IMR-90 (cell line): ENCODE measurements at regions not wholly inside any gene's neighbourhood (a gene's known extent, or its start where the extent isn't known, plus 50 kb on each side); places are given as distances from the start of the nearest gene placed in this dataset.

Experiments
- ATAC-seq: fragments of 200-7000 bp; cut with Tn5 transposase; 2 replicates; pipeline ENCODE4 v1.9.1; 2020; ENCODE audit warnings: low read depth, mild to moderate bottlenecking, moderate library complexity
- BruUV-seq: library from RNA; stranded (reverse); fragments of 400-500 nt; replicated peaks from 2 replicates; lab custom pipeline; 2021; lab: Mats Ljungman, UMichigan
- CTCF ChIA-PET: fragments of 300-600 bp; formaldehyde crosslinking; extraction: SDS; loops from one replicate; lab custom pipeline; 2021; ENCODE audit warnings: antibody characterized with exemption; lab: Yijun Ruan, JAX
- POLR2A ChIA-PET: fragments of 300-600 bp; sonication (Branson Sonifier 250); formaldehyde crosslinking; loops from one replicate; lab custom pipeline; 2022; ENCODE audit warnings: antibody characterized with exemption; ENCODE audit not compliant: unreplicated experiment; lab: Charles Lee
- DNase-seq: peaks from one replicate; pipeline ENCODE4 v3.0.0; 2013
- H2AFZ ChIP-seq: replicated peaks from 2 replicates; pipeline ENCODE3; 2013; ENCODE audit warnings: low read length, mild to moderate bottlenecking; ENCODE audit not compliant: poor library complexity
- H2AK5ac ChIP-seq: 2 replicates; pipeline ENCODE4 v1.6.1; 2013; ENCODE audit warnings: low read depth, low read length, inconsistent platforms
- H2AK9ac ChIP-seq: replicated peaks from 2 replicates; pipeline ENCODE3; 2013; ENCODE audit warnings: mild to moderate bottlenecking, low read depth, low read length, moderate library complexity; ENCODE audit not compliant: poor library complexity
- H2BK120ac ChIP-seq: 2 replicates; pipeline ENCODE4 v1.6.1; 2013; ENCODE audit warnings: low read depth, low read length, inconsistent platforms
- H2BK15ac ChIP-seq: 3 replicates; pipeline ENCODE4 v1.6.1; 2013; ENCODE audit warnings: low read depth, low read length, inconsistent platforms
- H2BK20ac ChIP-seq: 2 replicates; pipeline ENCODE4 v1.6.1; 2013; ENCODE audit warnings: low read depth, mild to moderate bottlenecking, inconsistent platforms, low read length, moderate library complexity
- H2BK5ac ChIP-seq: 2 replicates; pipeline ENCODE4 v1.6.1; 2013; ENCODE audit warnings: mild to moderate bottlenecking, low read depth, low read length, inconsistent platforms; ENCODE audit not compliant: poor library complexity, severe bottlenecking
- H3K14ac ChIP-seq: replicated peaks from 2 replicates; pipeline ENCODE4 v1.6.1; 2013; ENCODE audit warnings: low read depth, low read length, inconsistent platforms
- H3K18ac ChIP-seq: 2 replicates; pipeline ENCODE4 v1.6.1; 2013; ENCODE audit warnings: low read depth, low read length, control low read depth
- H3K23ac ChIP-seq: 2 replicates; pipeline ENCODE4 v1.6.1; 2013; ENCODE audit warnings: low read depth, low read length, inconsistent platforms
- H3K27ac ChIP-seq: 2 replicates; pipeline ENCODE4 v1.5.1; 2013; ENCODE audit warnings: mild to moderate bottlenecking, control low read depth, low read length; ENCODE audit not compliant: insufficient read depth
- H3K27me3 ChIP-seq: 2 replicates; pipeline ENCODE4 v1.6.1; 2013; ENCODE audit warnings: low read length; ENCODE audit not compliant: control insufficient read depth, insufficient read depth
- H3K36me3 ChIP-seq: 2 replicates; pipeline ENCODE4 v1.6.1; 2013; ENCODE audit warnings: low read length, mixed read lengths; ENCODE audit not compliant: control insufficient read depth, insufficient read depth
- H3K4ac ChIP-seq: 2 replicates; pipeline ENCODE4 v1.6.1; 2013; ENCODE audit warnings: low read depth, low read length, inconsistent platforms
- H3K4me1 ChIP-seq: 2 replicates; pipeline ENCODE4 v1.6.1; 2013; ENCODE audit warnings: low read length, mixed read lengths; ENCODE audit not compliant: control insufficient read depth, insufficient read depth
- H3K4me2 ChIP-seq: 2 replicates; pipeline ENCODE4 v1.6.1; 2013; ENCODE audit warnings: low read depth, mild to moderate bottlenecking, control low read depth, low read length, moderate library complexity
- H3K4me3 ChIP-seq: 2 replicates; pipeline ENCODE4 v1.5.1; 2013; ENCODE audit warnings: low read depth, mild to moderate bottlenecking, control low read depth, low read length, moderate library complexity; ENCODE audit not compliant: insufficient read depth
- H3K56ac ChIP-seq: 2 replicates; pipeline ENCODE4 v1.6.1; 2013; ENCODE audit warnings: low read length, inconsistent platforms; ENCODE audit not compliant: insufficient read depth; ENCODE audit errors: extremely low read depth
- H3K79me1 ChIP-seq, 2 experiments: 2 replicates each; pipeline ENCODE4 v1.6.1; 2013; ENCODE audit warnings: low read length in 2 of 2, inconsistent platforms in 1 of 2, low read depth in 1 of 2
- H3K9ac ChIP-seq: 2 replicates; pipeline ENCODE4 v1.6.1; 2013; ENCODE audit warnings: low read depth, low read length, control low read depth
- H3K9me1 ChIP-seq: 2 replicates; pipeline ENCODE4 v1.6.1; 2013; ENCODE audit warnings: low read length, inconsistent platforms; ENCODE audit not compliant: insufficient read depth
- H3K9me3 ChIP-seq: 2 replicates; pipeline ENCODE4 v1.6.1; 2013; ENCODE audit warnings: low read length; ENCODE audit not compliant: control insufficient read depth, insufficient read depth
- H4K20me1 ChIP-seq: 2 replicates; pipeline ENCODE4 v1.6.1; 2013; ENCODE audit warnings: low read length, inconsistent platforms; ENCODE audit not compliant: insufficient read depth
- H4K5ac ChIP-seq: 2 replicates; pipeline ENCODE4 v1.6.1; 2013; ENCODE audit warnings: mild to moderate bottlenecking, low read depth, low read length, control low read depth
- H4K8ac ChIP-seq, 2 experiments: 2 replicates each; pipeline ENCODE4 v1.6.1; 2013; ENCODE audit warnings: low read depth in 2 of 2, low read length in 2 of 2, control low read depth in 1 of 2, inconsistent platforms in 1 of 2
- H4K91ac ChIP-seq: 2 replicates; pipeline ENCODE4 v1.6.1; 2013; ENCODE audit warnings: low read depth, low read length, inconsistent platforms; ENCODE audit not compliant: insufficient read depth
- BHLHE40 ChIP-seq: fragments of 150-350 bp; IDR thresholded peaks from 2 replicates; pipeline ENCODE4 v1.6.1; 2016; ENCODE audit warnings: mild to moderate bottlenecking, low read depth, low read length
- CEBPB ChIP-seq: IDR thresholded peaks from 2 replicates; pipeline ENCODE4 v1.6.1; 2012; ENCODE audit warnings: low read depth, low read length, improper control_type of control experiment
- CHD1 ChIP-seq: IDR thresholded peaks from 2 replicates; pipeline ENCODE4 v1.6.1; 2012; ENCODE audit warnings: low read depth, low read length, improper control_type of control experiment
- CTCF ChIP-seq: conservative IDR thresholded peaks from 2 replicates; pipeline ENCODE4 v1.5.1; 2012; ENCODE audit warnings: mild to moderate bottlenecking, low read depth, low read length, improper control_type of control experiment
- FOS ChIP-seq: fragments of 150-350 bp; IDR thresholded peaks from 2 replicates; pipeline ENCODE4 v1.6.1; 2016; ENCODE audit warnings: low read depth, low read length
- MAFK ChIP-seq: IDR thresholded peaks from 2 replicates; pipeline ENCODE4 v1.6.1; 2012; ENCODE audit warnings: low read depth, low read length, improper control_type of control experiment
- MAZ ChIP-seq: IDR thresholded peaks from 2 replicates; pipeline ENCODE4 v1.6.1; 2012; ENCODE audit warnings: low read depth, mild to moderate bottlenecking, low read length, improper control_type of control experiment, moderate library complexity, borderline replicate concordance
- MXI1 ChIP-seq: IDR thresholded peaks from 2 replicates; pipeline ENCODE4 v1.6.1; 2012; ENCODE audit warnings: low read depth, mild to moderate bottlenecking, low read length, moderate library complexity, borderline replicate concordance
- NFE2L2 ChIP-seq: fragments of 150-350 bp; IDR thresholded peaks from 2 replicates; pipeline ENCODE4 v1.6.1; 2016; ENCODE audit warnings: low read depth, mild to moderate bottlenecking, low read length
- POLR2A ChIP-seq: IDR thresholded peaks from 2 replicates; pipeline ENCODE4 v1.6.1; 2012; ENCODE audit warnings: mild to moderate bottlenecking, low read depth, low read length
- RAD21 ChIP-seq: IDR thresholded peaks from 2 replicates; pipeline ENCODE4 v1.6.1; 2012; ENCODE audit warnings: low read length, improper control_type of control experiment
- RCOR1 ChIP-seq: IDR thresholded peaks from 2 replicates; pipeline ENCODE4 v1.6.1; 2012; ENCODE audit warnings: mild to moderate bottlenecking, low read length, improper control_type of control experiment; ENCODE audit not compliant: insufficient replicate concordance
- RFX5 ChIP-seq: IDR thresholded peaks from 2 replicates; pipeline ENCODE4 v1.8.0; 2012; ENCODE audit warnings: low read depth, mild to moderate bottlenecking, low read length, moderate library complexity
- SMC3 ChIP-seq: fragments of 150-350 bp; IDR thresholded peaks from 2 replicates; pipeline ENCODE4 v1.6.1; 2016; ENCODE audit warnings: low read depth, mild to moderate bottlenecking, antibody characterized with exemption, low read length, moderate library complexity
- WGBS, 2 experiments: methylation state at CpG; one replicate each; pipeline versions ENCODE4 v1.1.5 to v1.1.7; 2013; ENCODE audit warnings: missing lambda C conversion rate in 2 of 2; ENCODE audit not compliant: insufficient read length in 1 of 2; ENCODE audit errors: extremely low coverage in 2 of 2; 5-methylcytosine and 5-hydroxymethylcytosine counted together
- dilution Hi-C: fragments of 300-500 bp; cut with HindIII; formaldehyde crosslinking; loops from one replicate; pipeline ENCODE4 v1.14.3; 2018; ENCODE audit warnings: low sequenced_read_pairs; ENCODE audit not compliant: unreplicated experiment
- in situ Hi-C: fragments of 300-500 bp; cut with MboI; formaldehyde crosslinking; loops from 3 replicates; pipeline ENCODE4 v1.14.3; 2019; ENCODE audit warnings: low sequenced_read_pairs, inconsistent platforms, mixed read lengths
- intact Hi-C: fragments of 100-400 bp; cut with micrococcal nuclease; formaldehyde crosslinking; loops from 2 replicates; pipeline ENCODE4 v1.10.0; 2022
- TF ChIP-seq, protein P1 (sequence below): fragments of 150-350 bp; IDR thresholded peaks from 2 replicates; pipeline ENCODE4 v1.6.1; 2016; ENCODE audit warnings: low read depth, mild to moderate bottlenecking, low read length, moderate library complexity, borderline replicate concordance
- TF ChIP-seq, protein P2 (sequence below): fragments of 150-350 bp; IDR thresholded peaks from 2 replicates; pipeline ENCODE4 v1.6.1; 2017; ENCODE audit warnings: mild to moderate bottlenecking, antibody characterized with exemption, low read length, low read depth

DNA sequence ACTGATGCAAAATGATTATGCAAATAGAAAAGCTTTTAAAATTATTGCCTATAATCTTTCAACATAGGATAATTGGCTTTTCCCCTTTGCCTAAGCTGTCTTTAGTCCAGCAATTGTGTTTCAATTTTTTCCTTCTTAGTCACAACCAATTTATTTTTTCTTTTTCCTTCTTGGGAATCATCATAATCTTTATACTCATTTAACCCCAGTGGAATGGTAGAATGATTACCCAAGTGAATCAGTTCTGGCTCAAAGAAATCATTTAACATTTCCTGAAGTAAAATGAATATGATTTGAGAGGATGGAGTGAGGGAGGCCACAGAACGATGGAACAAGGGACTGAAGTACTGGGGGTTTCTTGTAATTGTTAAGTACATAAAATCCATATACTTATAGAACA is 93.0 kb upstream of the CRIM1 start:
- H2BK120ac ChIP-seq: no peak overlapping the region
- H2BK5ac ChIP-seq: no peak overlapping the region
- H3K4ac ChIP-seq: no peak overlapping the region
- dilution Hi-C loops (no loop called here), in situ Hi-C loops (no loop called here), intact Hi-C loops (no loop called here)
- no peak overlapping the region for H4K5ac ChIP-seq
- H2AK9ac ChIP-seq: no peak overlapping the region
- no peaks in the 10 kb centered on the region for H3K36me3 ChIP-seq
- CTCF ChIA-PET: interaction anchor here (1.0 kb wide), 1 partner anchor 36 kb away, joined by 4 read pairs; no protein-coding TSS in a partner anchor
- H3K56ac ChIP-seq: no peak overlapping the region
- WGBS, 2 experiments: no CpG with 5 or more reads among the region's 1 CpG
- no peak overlapping the region for H3K14ac ChIP-seq
- no peaks in the 10 kb centered on the region for H3K9me3 ChIP-seq
- H3K4me1 ChIP-seq: no peaks in the 10 kb centered on the region
- no peak overlapping the region for H3K18ac ChIP-seq
- H2AK5ac ChIP-seq: no peak overlapping the region
- no peak overlapping the region for H2AFZ ChIP-seq
- no peak overlapping the region for H4K8ac ChIP-seq
- no peak overlapping the region for H4K91ac ChIP-seq
- POLR2A ChIA-PET: no interaction called here
- H3K27me3 ChIP-seq: no peaks in the 10 kb centered on the region; the same call in 1 of the 2 replicates
- no peak for ATAC-seq
- BruUV-seq: no TSS peak
- no peaks in the 10 kb centered on the region for H3K79me1 ChIP-seq
- TF ChIP-seq MXI1 (no peak), RAD21 (no peak), MAZ (no peak), SMC3 (no peak), NFE2L2 (no peak), CTCF (no peak), FOS (no peak), MAFK (no peak), CEBPB (no peak), POLR2A (no peak), CHD1 (no peak), BHLHE40 (no peak), RCOR1 (no peak), RFX5 (no peak)
- TF ChIP-seq, protein P1, sequence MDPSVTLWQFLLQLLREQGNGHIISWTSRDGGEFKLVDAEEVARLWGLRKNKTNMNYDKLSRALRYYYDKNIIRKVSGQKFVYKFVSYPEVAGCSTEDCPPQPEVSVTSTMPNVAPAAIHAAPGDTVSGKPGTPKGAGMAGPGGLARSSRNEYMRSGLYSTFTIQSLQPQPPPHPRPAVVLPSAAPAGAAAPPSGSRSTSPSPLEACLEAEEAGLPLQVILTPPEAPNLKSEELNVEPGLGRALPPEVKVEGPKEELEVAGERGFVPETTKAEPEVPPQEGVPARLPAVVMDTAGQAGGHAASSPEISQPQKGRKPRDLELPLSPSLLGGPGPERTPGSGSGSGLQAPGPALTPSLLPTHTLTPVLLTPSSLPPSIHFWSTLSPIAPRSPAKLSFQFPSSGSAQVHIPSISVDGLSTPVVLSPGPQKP: no peak
- TF ChIP-seq, protein P2, sequence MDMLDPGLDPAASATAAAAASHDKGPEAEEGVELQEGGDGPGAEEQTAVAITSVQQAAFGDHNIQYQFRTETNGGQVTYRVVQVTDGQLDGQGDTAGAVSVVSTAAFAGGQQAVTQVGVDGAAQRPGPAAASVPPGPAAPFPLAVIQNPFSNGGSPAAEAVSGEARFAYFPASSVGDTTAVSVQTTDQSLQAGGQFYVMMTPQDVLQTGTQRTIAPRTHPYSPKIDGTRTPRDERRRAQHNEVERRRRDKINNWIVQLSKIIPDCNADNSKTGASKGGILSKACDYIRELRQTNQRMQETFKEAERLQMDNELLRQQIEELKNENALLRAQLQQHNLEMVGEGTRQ: no peak
- no peak overlapping the region for H2BK20ac ChIP-seq
- no peak overlapping the region for H3K23ac ChIP-seq
- H4K20me1 ChIP-seq: no peaks in the 10 kb centered on the region
- no peaks in the 10 kb centered on the region for H3K9me1 ChIP-seq
- DNase-seq: peak; percentile 3
- no peak overlapping the region for H3K27ac ChIP-seq
- no peak overlapping the region for H2BK15ac ChIP-seq
- H3K4me3 ChIP-seq: no peak overlapping the region
- no peak overlapping the region for H3K4me2 ChIP-seq
- H3K9ac ChIP-seq: no peak overlapping the region
